ENCODE measurements at regions not wholly inside any gene's neighbourhood (a gene's known extent, or its start where the extent isn't known, plus 50 kb on each side); places are given as distances from the start of the nearest gene placed in this dataset.

DNA sequence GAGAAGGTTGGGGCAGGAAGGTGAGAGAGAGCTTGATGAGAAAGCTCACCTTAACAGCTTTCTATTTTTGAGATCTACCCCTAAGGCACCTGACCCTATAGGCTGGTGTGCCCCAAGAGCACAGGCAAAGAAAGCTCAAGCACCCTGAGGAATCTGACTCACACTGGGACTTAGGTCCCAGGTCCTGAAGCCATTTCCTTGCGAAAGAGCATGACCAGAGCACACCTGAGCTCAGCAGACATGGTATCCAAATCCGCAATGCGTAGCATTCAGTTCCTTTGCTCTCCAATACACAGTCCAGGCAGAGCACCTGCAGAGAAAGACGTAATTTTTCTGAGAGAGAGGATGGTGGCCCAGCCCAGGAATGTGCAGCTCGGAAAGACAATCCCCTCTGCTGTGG is 112.1 kb upstream of the LPP start:
- H3K9me3 Mint-ChIP-seq, result no peaks in the 10 kb centered on the region
- no peak for DNase-seq (ENCODE audit: low read depth, low spot score)
- TF ChIP-seq, protein P1, sequence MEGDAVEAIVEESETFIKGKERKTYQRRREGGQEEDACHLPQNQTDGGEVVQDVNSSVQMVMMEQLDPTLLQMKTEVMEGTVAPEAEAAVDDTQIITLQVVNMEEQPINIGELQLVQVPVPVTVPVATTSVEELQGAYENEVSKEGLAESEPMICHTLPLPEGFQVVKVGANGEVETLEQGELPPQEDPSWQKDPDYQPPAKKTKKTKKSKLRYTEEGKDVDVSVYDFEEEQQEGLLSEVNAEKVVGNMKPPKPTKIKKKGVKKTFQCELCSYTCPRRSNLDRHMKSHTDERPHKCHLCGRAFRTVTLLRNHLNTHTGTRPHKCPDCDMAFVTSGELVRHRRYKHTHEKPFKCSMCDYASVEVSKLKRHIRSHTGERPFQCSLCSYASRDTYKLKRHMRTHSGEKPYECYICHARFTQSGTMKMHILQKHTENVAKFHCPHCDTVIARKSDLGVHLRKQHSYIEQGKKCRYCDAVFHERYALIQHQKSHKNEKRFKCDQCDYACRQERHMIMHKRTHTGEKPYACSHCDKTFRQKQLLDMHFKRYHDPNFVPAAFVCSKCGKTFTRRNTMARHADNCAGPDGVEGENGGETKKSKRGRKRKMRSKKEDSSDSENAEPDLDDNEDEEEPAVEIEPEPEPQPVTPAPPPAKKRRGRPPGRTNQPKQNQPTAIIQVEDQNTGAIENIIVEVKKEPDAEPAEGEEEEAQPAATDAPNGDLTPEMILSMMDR (conservative IDR thresholded peaks at IDR 0.05), result no peak
- no peaks in the 10 kb centered on the region for H3K36me3 Mint-ChIP-seq (ENCODE audit: low read depth)
- no peaks in the 10 kb centered on the region for H3K27me3 Mint-ChIP-seq (ENCODE audit: low read depth)
- no peaks in the 10 kb centered on the region for H3K4me1 Mint-ChIP-seq
- no peak overlapping the region for H3K27ac Mint-ChIP-seq (ENCODE audit: unreplicated experiment)
- no peak overlapping the region for H3K4me3 Mint-ChIP-seq

DNA sequence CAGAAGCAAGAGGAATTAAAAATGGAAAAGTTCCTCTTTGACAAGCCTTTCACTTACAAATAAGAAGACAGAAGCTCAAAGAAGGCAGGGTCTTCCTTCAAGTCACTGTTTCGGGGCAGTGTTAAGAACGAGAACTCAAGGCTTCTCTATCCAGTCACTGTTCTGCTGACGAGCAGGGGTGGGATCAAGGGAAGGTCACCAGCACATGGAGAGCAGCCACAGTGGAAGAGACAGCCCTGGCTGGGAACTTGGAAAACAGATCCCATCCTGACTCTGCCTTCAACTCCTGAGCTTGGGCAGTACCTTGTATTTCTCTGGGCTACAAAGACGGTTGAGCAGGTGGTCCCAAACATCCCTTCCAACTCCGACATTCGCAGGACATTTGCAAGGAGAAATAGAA is 111.5 kb upstream of the LPP start:
- TF ChIP-seq, protein P1 (conservative IDR thresholded peaks at IDR 0.05), result no peak
- Mint-ChIP-seq H3K4me3 (no peak overlapping the region), H3K36me3 (ENCODE audit: low read depth) (no peaks in the 10 kb centered on the region), H3K27me3 (ENCODE audit: low read depth) (no peaks in the 10 kb centered on the region), H3K4me1 (no peaks in the 10 kb centered on the region), H3K9me3 (no peaks in the 10 kb centered on the region), H3K27ac (ENCODE audit: unreplicated experiment) (no peak overlapping the region)
- DNase-seq (ENCODE audit: low read depth, low spot score), result no peak

DNA sequence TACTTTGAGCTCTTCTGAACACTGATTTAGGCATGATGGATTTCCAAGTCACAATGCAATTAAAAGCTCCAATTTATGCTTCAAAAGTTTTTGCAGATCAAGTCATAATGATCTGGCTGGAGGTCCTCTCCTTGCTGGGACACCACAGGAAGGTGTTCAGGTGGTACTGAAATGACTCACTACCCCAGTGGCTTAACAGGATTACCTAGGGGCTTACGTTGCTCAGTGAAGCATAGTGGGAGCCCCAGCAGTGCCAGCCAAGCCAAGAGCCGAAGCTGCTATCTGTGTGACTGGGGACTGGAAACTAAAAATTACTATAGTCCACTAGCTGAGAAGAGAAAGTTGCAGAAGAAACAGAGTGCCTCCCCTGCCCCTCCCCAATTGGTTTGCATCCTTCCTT is 110.1 kb upstream of the LPP start:
- Mint-ChIP-seq H3K27ac (ENCODE audit: unreplicated experiment) (no peak overlapping the region), H3K9me3 (no peaks in the 10 kb centered on the region), H3K36me3 (ENCODE audit: low read depth) (no peaks in the 10 kb centered on the region), H3K4me1 (no peaks in the 10 kb centered on the region), H3K27me3 (ENCODE audit: low read depth) (no peaks in the 10 kb centered on the region), H3K4me3 (no peak overlapping the region)
- TF ChIP-seq, protein P1 (conservative IDR thresholded peaks at IDR 0.05), result no peak
- no peak for DNase-seq (ENCODE audit: low read depth, low spot score)

DNA sequence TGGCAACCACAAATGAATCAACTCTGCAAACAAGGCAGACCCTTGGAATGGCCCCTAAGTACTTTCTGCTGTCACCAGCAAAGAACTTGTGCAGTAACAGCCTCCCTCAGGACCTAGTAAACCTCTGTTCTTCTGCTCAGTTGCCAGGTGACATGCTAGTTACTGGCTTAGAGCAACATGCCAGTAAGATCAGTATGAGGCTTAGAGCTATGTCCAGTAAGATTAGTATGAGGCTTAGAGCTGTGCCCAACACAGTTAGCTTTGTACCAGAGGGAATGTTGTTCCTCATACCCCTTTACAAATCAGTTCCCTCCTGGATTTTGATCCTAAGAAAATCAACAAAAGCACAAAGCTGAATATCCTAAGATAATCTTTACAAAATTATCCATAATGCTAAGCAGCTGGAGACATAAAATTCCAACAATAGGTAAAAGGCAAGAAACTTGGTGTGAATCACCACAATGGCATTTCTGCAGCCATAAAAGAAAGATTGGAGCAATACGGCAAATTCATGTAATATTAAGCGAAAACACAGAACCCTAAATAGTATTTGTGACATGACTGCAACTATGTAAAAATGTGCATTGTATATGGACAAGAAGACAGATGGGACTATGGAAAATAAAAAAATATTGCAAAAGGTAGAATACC is 107.3 kb upstream of the LPP start:
- Mint-ChIP-seq H3K4me1 (peaks cover 2% of the 10 kb centered on the region), H3K36me3 (ENCODE audit: low read depth) (no peaks in the 10 kb centered on the region), H3K27ac (ENCODE audit: unreplicated experiment) (no peak overlapping the region), H3K4me3 (no peak overlapping the region), H3K9me3 (no peaks in the 10 kb centered on the region), H3K27me3 (ENCODE audit: low read depth) (no peaks in the 10 kb centered on the region)
- TF ChIP-seq, protein P1 (conservative IDR thresholded peaks at IDR 0.05), result no peak
- DNase-seq (ENCODE audit: low read depth, low spot score), result no peak

DNA sequence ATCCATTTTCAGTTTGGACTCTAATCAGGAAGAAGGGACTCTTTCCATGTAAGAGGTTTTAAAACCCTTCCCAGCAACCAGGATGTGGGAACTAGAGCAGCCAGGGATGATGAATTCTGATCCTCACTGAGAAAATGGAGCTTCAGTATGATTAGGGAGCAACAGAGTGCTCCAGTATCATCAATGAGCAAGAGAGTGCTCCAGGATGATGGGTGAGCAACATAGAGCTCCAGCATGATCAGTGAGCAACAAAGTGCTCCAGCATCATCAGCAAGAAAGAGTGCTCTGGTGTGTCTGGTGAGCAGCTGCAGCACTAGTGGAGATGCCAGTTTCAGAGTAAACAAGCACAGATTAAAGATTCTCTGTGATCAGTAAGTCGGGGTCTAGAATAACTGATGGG is 106.4 kb upstream of the LPP start:
- H3K27ac Mint-ChIP-seq (ENCODE audit: unreplicated experiment), result no peak overlapping the region
- no peaks in the 10 kb centered on the region for H3K27me3 Mint-ChIP-seq (ENCODE audit: low read depth)
- peaks cover 10% of the 10 kb centered on the region for H3K4me1 Mint-ChIP-seq
- no peaks in the 10 kb centered on the region for H3K36me3 Mint-ChIP-seq (ENCODE audit: low read depth)
- no peak overlapping the region for H3K4me3 Mint-ChIP-seq
- no peak for DNase-seq (ENCODE audit: low read depth, low spot score)
- no peaks in the 10 kb centered on the region for H3K9me3 Mint-ChIP-seq
- TF ChIP-seq, protein P1 (conservative IDR thresholded peaks at IDR 0.05), result no peak

Data from neural crest cell (in vitro differentiated cells).